VCaP (cell line): ENCODE measurements at regions not wholly inside any gene's neighbourhood (a gene's known extent, or its start where the extent isn't known, plus 50 kb on each side); places are given as distances from the start of the nearest gene placed in this dataset.

Source experiments
- H3K27ac ChIP-seq: fragments of 450-650 bp; 2 replicates; pipeline ENCODE4 v1.5.1; 2017
- CTCF ChIP-seq: fragments of 450-650 bp; conservative IDR thresholded peaks from 2 replicates; pipeline ENCODE4 v1.5.1; 2017; ENCODE audit warnings: mild to moderate bottlenecking, moderate library complexity

- no peak for TF ChIP-seq CTCF
- H3K27ac ChIP-seq: no peak overlapping the region
Measured at GRCh38 chr3:117728226-117728625, 1018.6 kb downstream of the TUSC7 start.

- no peak overlapping the region for H3K27ac ChIP-seq
- no peak for TF ChIP-seq CTCF
Measured at GRCh38 chr3:117734496-117734895, 1024.9 kb downstream of the TUSC7 start.

GRCh38 chr3:117735481-117736101, 1026.0 kb downstream of the TUSC7 start:
- no peak overlapping the region for H3K27ac ChIP-seq
- TF ChIP-seq CTCF: no peak

- no peak overlapping the region for H3K27ac ChIP-seq
Measured at GRCh38 chr3:117736846-117737245, 1027.3 kb downstream of the TUSC7 start.

GRCh38 chr3:117743993-117744392, 1034.4 kb downstream of the TUSC7 start:
- no peak overlapping the region for H3K27ac ChIP-seq
- no peak for TF ChIP-seq CTCF

More at GRCh38 chr3:117736846-117737245, 1027.3 kb downstream of the TUSC7 start:
- no peak for TF ChIP-seq CTCF

GRCh38 chr3:117744935-117745334, 1035.4 kb downstream of the TUSC7 start:
- no peak for TF ChIP-seq CTCF

GRCh38 chr3:117745516-117745915, 1035.9 kb downstream of the TUSC7 start:
- TF ChIP-seq CTCF: no peak

More at GRCh38 chr3:117744935-117745334, 1035.4 kb downstream of the TUSC7 start:
- no peak overlapping the region for H3K27ac ChIP-seq

More at GRCh38 chr3:117745516-117745915, 1035.9 kb downstream of the TUSC7 start:
- no peak overlapping the region for H3K27ac ChIP-seq
